Endothelial cell (in vitro differentiated cells): ENCODE measurements at regions not wholly inside any gene's neighbourhood (a gene's known extent, or its start where the extent isn't known, plus 50 kb on each side); places are given as distances from the start of the nearest gene placed in this dataset.

Experiments used
- DNase-seq: peaks from one replicate; pipeline ENCODE4 v3.0.0; 2021; ENCODE audit warnings: low spot score
- H3K27ac Mint-ChIP-seq: one replicate; pipeline ENCODE4 v1.8.0; 2021; ENCODE audit warnings: mixed read lengths, inconsistent platforms; ENCODE audit not compliant: unreplicated experiment
- H3K27me3 Mint-ChIP-seq: one replicate; pipeline ENCODE4 v1.8.0; 2021; ENCODE audit warnings: mild to moderate bottlenecking, moderate library complexity, mixed read lengths, inconsistent platforms; ENCODE audit not compliant: unreplicated experiment
- H3K36me3 Mint-ChIP-seq: one replicate; pipeline ENCODE4 v1.8.0; 2021; ENCODE audit warnings: mild to moderate bottlenecking, low read depth, mixed read lengths, inconsistent platforms; ENCODE audit not compliant: unreplicated experiment
- H3K4me1 Mint-ChIP-seq: one replicate; pipeline ENCODE4 v1.8.0; 2021; ENCODE audit warnings: mild to moderate bottlenecking, mixed read lengths, inconsistent platforms; ENCODE audit not compliant: unreplicated experiment
- H3K4me3 Mint-ChIP-seq: one replicate; pipeline ENCODE4 v1.8.0; 2021; ENCODE audit warnings: mild to moderate bottlenecking, mixed read lengths, inconsistent platforms; ENCODE audit not compliant: unreplicated experiment
- H3K9me3 Mint-ChIP-seq: one replicate; pipeline ENCODE4 v1.8.0; 2021; ENCODE audit warnings: mixed read lengths, inconsistent platforms; ENCODE audit not compliant: unreplicated experiment
- CTCF ChIP-seq: fragments of 200-600 bp; sonication (generic); IDR thresholded peaks from one replicate; pipeline ENCODE4 v1.5.0; 2021; ENCODE audit warnings: antibody characterized with exemption; ENCODE audit not compliant: unreplicated experiment

- DNase-seq: no peak
- Mint-ChIP-seq H3K9me3 (no peaks in the 10 kb centered on the region), H3K36me3 (no peaks in the 10 kb centered on the region)
These were observed 258.2 kb upstream of the RAB6C start for GRCh38 chr2:129721236-129721635.

GRCh38 chr2:129721846-129722245, 257.6 kb upstream of the RAB6C start:
- H3K27ac Mint-ChIP-seq: no peak overlapping the region
- TF ChIP-seq CTCF: no peak
- no peak for DNase-seq
- H3K4me1 Mint-ChIP-seq: peaks cover 11% of the 10 kb centered on the region
- H3K27me3 Mint-ChIP-seq: peaks cover 12% of the 10 kb centered on the region
- no peak overlapping the region for H3K4me3 Mint-ChIP-seq
- H3K9me3 Mint-ChIP-seq: no peaks in the 10 kb centered on the region
- no peaks in the 10 kb centered on the region for H3K36me3 Mint-ChIP-seq

More at GRCh38 chr2:129721236-129721635, 258.2 kb upstream of the RAB6C start:
- H3K4me1 Mint-ChIP-seq: peaks cover 14% of the 10 kb centered on the region
- H3K4me3 Mint-ChIP-seq: no peak overlapping the region
- H3K27me3 Mint-ChIP-seq: peaks cover 11% of the 10 kb centered on the region
- TF ChIP-seq CTCF: no peak
- no peak overlapping the region for H3K27ac Mint-ChIP-seq

- DNase-seq: no peak
- Mint-ChIP-seq H3K27ac (no peak overlapping the region), H3K9me3 (no peaks in the 10 kb centered on the region), H3K4me3 (no peak overlapping the region), H3K36me3 (no peaks in the 10 kb centered on the region), H3K4me1 (peaks cover 4% of the 10 kb centered on the region), H3K27me3 (peaks cover 12% of the 10 kb centered on the region)
- TF ChIP-seq CTCF: no peak
These were observed 257.0 kb upstream of the RAB6C start for GRCh38 chr2:129722306-129723019.

GRCh38 chr2:129723277-129724020, 256.0 kb upstream of the RAB6C start:
- TF ChIP-seq CTCF: no peak
- Mint-ChIP-seq H3K27me3 (peaks cover 16% of the 10 kb centered on the region), H3K36me3 (no peaks in the 10 kb centered on the region), H3K4me1 (no peaks in the 10 kb centered on the region), H3K27ac (no peak overlapping the region), H3K9me3 (no peaks in the 10 kb centered on the region), H3K4me3 (no peak overlapping the region)
- no peak for DNase-seq
